ENCODE measurements at regions not wholly inside any gene's neighbourhood (a gene's known extent, or its start where the extent isn't known, plus 50 kb on each side); places are given as distances from the start of the nearest gene placed in this dataset.
A peak's percentile ranks its signal among the peaks of the same experiment; 100 is the strongest.

DNA sequence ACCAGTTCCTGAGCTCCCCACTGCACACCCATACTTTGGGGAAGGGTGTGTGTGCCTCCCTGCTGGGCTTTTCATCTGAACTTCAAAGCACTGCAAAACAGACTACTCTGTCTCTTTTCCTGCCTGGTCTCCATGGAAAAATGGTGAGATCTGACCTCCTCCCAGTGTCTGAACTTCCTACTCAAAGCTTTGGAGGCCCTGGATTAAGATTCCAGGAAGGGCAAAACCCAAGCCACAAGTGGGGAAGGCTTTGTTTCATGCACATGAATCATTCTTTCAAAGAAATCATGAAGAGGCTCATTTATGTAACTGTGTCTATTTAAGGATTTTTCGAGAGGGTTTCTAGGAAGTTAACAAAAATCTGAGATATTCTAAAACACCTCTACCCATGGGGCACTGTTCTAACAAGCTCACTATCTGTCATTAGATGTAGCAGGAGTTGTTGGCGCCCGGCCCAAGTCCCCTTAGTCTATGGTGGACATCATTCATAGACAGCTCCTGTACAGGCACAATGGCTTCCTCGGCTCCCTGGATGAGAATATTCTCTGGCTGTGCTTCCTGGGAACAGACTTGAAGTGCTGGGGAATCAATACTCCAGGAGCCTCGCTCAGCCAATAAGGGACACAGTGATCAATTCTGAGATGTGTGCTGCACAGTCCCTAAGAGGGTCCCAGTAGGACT, 224.0 kb downstream of the KTN1 start:
- H3K4me3 ChIP-seq: no peak overlapping the region
- no peaks in the 10 kb centered on the region for H3K9me3 ChIP-seq
- H3K27me3 ChIP-seq (replicated peaks; ENCODE audit: insufficient read depth): no peaks in the 10 kb centered on the region
- H3K4me1 ChIP-seq (ENCODE audit: control insufficient read depth in 1 of 2, low read depth in 2 of 2): peaks cover 0 to 11% of the 10 kb centered on the region in 2 donors
- ATAC-seq (ENCODE audit: insufficient number of reproducible peaks, low FRiP score, low read depth): no peak
- no peak overlapping the region for H3K27ac ChIP-seq
- no peak for DNase-seq (ENCODE audit: low spot score)
- H3K36me3 ChIP-seq: no peaks in the 10 kb centered on the region
- no peak for TF ChIP-seq CTCF (IDR thresholded peaks at IDR 0.05)

DNA sequence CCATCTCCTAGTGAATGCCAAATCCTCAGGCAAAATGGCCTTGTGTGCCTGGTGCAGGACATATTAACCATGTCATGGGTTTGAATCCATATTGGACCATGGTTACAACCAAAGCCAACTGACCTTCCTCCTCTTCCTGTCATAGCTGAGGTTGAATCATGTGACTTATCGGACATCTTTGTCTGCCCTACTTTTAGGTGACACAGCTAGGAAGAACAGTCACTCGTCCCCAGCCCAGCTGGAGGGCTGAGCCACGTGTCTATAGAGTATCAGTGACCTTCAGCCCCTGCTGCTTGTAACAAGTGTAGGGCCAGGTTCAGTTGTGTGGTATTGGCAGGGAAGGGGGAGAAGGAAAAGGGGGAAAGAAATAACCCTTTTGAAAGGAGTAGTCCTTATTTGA, 225.2 kb downstream of the KTN1 start:
- no peaks in the 10 kb centered on the region for H3K9me3 ChIP-seq
- H3K27ac ChIP-seq: no peak overlapping the region
- no peak for ATAC-seq (ENCODE audit: insufficient number of reproducible peaks, low FRiP score, low read depth)
- TF ChIP-seq CTCF (IDR thresholded peaks at IDR 0.05): no peak
- no peaks in the 10 kb centered on the region for H3K27me3 ChIP-seq (replicated peaks; ENCODE audit: insufficient read depth)
- no peaks in the 10 kb centered on the region for H3K36me3 ChIP-seq
- no peak for DNase-seq (ENCODE audit: low spot score)
- H3K4me3 ChIP-seq: no peak overlapping the region
- peaks cover 0 to 11% of the 10 kb centered on the region in 2 donors for H3K4me1 ChIP-seq (ENCODE audit: control insufficient read depth in 1 of 2, low read depth in 2 of 2)

- TF ChIP-seq CTCF (IDR thresholded peaks at IDR 0.05): no peak
- no peak for ATAC-seq (ENCODE audit: insufficient number of reproducible peaks, low FRiP score, low read depth)
- Histone ChIP-seq H3K27ac (no peak overlapping the region), H3K36me3 (no peaks in the 10 kb centered on the region), H3K9me3 (no peaks in the 10 kb centered on the region), H3K4me3 (no peak overlapping the region), H3K4me1 (ENCODE audit: control insufficient read depth in 1 of 2, low read depth in 2 of 2) (peaks cover 0 to 11% of the 10 kb centered on the region in 2 donors), H3K27me3 (replicated peaks; ENCODE audit: insufficient read depth) (no peaks in the 10 kb centered on the region)
- peak; percentile 31 for DNase-seq (ENCODE audit: low spot score)
These were observed 227.3 kb downstream of the KTN1 start for GRCh38 chr14:55807053-55807880.

DNA sequence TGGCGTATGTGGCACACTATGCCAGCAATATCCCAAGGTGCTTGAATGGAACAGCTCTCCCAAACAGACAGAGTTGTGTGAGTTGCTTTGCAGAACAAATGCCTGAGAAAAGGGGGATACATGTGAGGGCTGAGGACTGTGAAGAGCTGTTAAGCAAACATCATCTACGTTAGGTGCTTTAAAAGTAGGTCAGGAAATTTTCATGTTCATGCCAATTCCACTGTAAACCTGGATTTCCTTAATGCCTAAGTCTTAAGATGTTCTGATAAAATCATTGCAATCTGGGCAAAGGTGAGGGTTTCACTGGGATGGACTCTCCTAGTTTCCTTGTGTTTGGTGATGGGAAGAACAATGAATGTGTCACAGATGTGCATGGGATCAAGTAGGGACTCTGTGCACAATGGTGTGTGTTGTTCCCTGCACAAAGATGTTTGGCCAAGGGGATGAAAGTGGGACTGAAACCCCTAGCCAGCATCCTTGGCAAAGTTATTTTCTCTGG, 227.9 kb downstream of the KTN1 start:
- H3K36me3 ChIP-seq: no peaks in the 10 kb centered on the region
- no peak overlapping the region for H3K27ac ChIP-seq
- TF ChIP-seq CTCF (IDR thresholded peaks at IDR 0.05): no peak
- ATAC-seq (ENCODE audit: insufficient number of reproducible peaks, low FRiP score, low read depth) (no peak), DNase-seq (ENCODE audit: low spot score) (no peak)
- H3K4me3 ChIP-seq: no peak overlapping the region
- no peaks in the 10 kb centered on the region for H3K27me3 ChIP-seq (replicated peaks; ENCODE audit: insufficient read depth)
- H3K4me1 ChIP-seq (ENCODE audit: control insufficient read depth in 1 of 2, low read depth in 2 of 2): peaks cover 0 to 11% of the 10 kb centered on the region in 2 donors
- H3K9me3 ChIP-seq: no peaks in the 10 kb centered on the region

DNA sequence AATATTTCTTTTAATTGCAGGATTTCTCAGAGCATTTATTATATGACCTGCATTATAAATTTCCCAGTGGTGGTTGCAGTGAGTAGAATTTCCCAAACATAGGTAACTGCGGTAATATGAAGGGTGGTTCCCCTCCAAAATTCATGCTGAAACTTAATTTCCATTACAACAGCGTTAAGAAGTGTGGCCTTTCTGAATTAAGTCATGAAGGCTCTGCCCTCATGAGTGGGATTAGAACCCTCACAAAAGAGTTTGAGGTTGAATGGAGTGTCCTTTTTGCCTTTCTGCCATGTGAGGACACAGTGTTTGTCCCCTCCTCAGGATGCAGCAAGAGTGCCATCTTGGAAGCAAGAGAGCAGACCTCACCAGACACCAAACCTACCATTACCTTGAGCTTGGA, 233.6 kb downstream of the KTN1 start:
- H3K27ac ChIP-seq: no peak overlapping the region
- H3K9me3 ChIP-seq: no peaks in the 10 kb centered on the region
- no peak overlapping the region for H3K4me3 ChIP-seq
- no peaks in the 10 kb centered on the region for H3K27me3 ChIP-seq (replicated peaks; ENCODE audit: insufficient read depth)
- no peak for DNase-seq (ENCODE audit: low spot score)
- no peak for TF ChIP-seq CTCF (IDR thresholded peaks at IDR 0.05)
- no peak for ATAC-seq (ENCODE audit: insufficient number of reproducible peaks, low FRiP score, low read depth)
- H3K4me1 ChIP-seq (ENCODE audit: control insufficient read depth in 1 of 2, low read depth in 2 of 2): no peaks in the 10 kb centered on the region
- H3K36me3 ChIP-seq: no peaks in the 10 kb centered on the region
